ENCODE measurements at regions not wholly inside any gene's neighbourhood (a gene's known extent, or its start where the extent isn't known, plus 50 kb on each side); places are given as distances from the start of the nearest gene placed in this dataset.

GRCh38 chr12:111251058-111251730 lies 117.7 kb downstream of the PHETA1 start:
- ChIA-PET POLR2A (ENCODE audit: partially characterized antibody) (no interaction called here), CTCF (ENCODE audit: partially characterized antibody) (interaction anchor here (0.6 to 1.3 kb wide), 4 partner anchors 17 to 355 kb away, joined by 3 to 5 read pairs (median 4); no protein-coding TSS in a partner anchor)
- Histone ChIP-seq H3K56ac (replicated peaks; ENCODE audit: insufficient read length, low read depth, low read length) (no peak overlapping the region), H2BK15ac (ENCODE audit: low read length) (no peak overlapping the region), H3K36me3 (ENCODE audit: control insufficient read depth in 2 of 4, insufficient read depth in 4 of 4, low read length in 3 of 4) (no peaks in the 10 kb centered on the region), H3K14ac (ENCODE audit: insufficient read length) (no peak overlapping the region), H3K79me2 (ENCODE audit: control insufficient read depth in 1 of 2, insufficient read depth in 2 of 2, low read length in 2 of 2) (no peaks in the 10 kb centered on the region), H3K18ac (ENCODE audit: extremely low read depth, low read length) (no peak overlapping the region), H2BK12ac (ENCODE audit: low read depth, low read length) (no peak overlapping the region), H4K20me1 (replicated peaks in 1 of 2; ENCODE audit: control insufficient read depth in 1 of 2, insufficient read depth in 2 of 2, low read length in 2 of 2) (peaks cover 0 to 1% of the 10 kb centered on the region in 2 experiments), H2AK5ac (ENCODE audit: low read depth, low read length) (no peak overlapping the region), H3K9me3 (ENCODE audit: insufficient read depth in 2 of 2, low read depth in 1 of 2, low read length in 1 of 2) (no peaks in the 10 kb centered on the region), H3K23ac (ENCODE audit: insufficient read length) (no peak overlapping the region), H3K23me2 (ENCODE audit: low read depth, low read length) (no peaks in the 10 kb centered on the region), H3K4me3 (ENCODE audit: extremely low read depth in 1 of 4, insufficient read depth in 2 of 4, low read depth in 3 of 4, low read length in 4 of 4) (no peak overlapping the region), H2BK20ac (ENCODE audit: low read length) (no peak overlapping the region), H4K5ac (ENCODE audit: insufficient read length, low read depth, low read length) (no peak overlapping the region), H3K27me3 (replicated peaks in 1 of 4; ENCODE audit: control insufficient read depth in 3 of 4, extremely low read depth in 1 of 4, insufficient read depth in 3 of 4, low read length in 3 of 4) (no peaks in the 10 kb centered on the region), H2BK5ac (ENCODE audit: low read depth, low read length) (no peak overlapping the region), H3K4me2 (ENCODE audit: insufficient read depth in 1 of 2, low read depth in 2 of 2, low read length in 2 of 2) (no peak overlapping the region), H3K27ac (ENCODE audit: low read depth, low read length) (no peak overlapping the region), H3K9ac (replicated peaks in 1 of 4; ENCODE audit: extremely low read depth in 1 of 4, low read depth in 3 of 4, low read length in 3 of 4) (no peak overlapping the region), H4K8ac (ENCODE audit: extremely low read depth, insufficient read depth, low read length) (no peak overlapping the region), H4K91ac (replicated peaks; ENCODE audit: insufficient read length, low read length) (no peak overlapping the region), H2AFZ (ENCODE audit: low read length) (no peak overlapping the region), H3K4me1 (replicated peaks in 1 of 4; ENCODE audit: control insufficient read depth in 3 of 4, insufficient read depth in 4 of 4, low read length in 3 of 4) (peaks cover 0 to 5% (median 2%) of the 10 kb centered on the region in 4 experiments; a peak in 4 of 7 replicates), H3K79me1 (ENCODE audit: low read depth, low read length) (no peaks in the 10 kb centered on the region), H3K4ac (replicated peaks; ENCODE audit: insufficient read length, low read depth, low read length) (no peak overlapping the region), H2BK120ac (replicated peaks; ENCODE audit: low read depth, low read length) (no peak overlapping the region)
- DNase-seq (ENCODE audit: low read depth in 1 of 2, low spot score in 2 of 2) (no peak), FAIRE-seq (no peak)
- WGBS, 2 experiments (ENCODE audit: extremely low coverage in 1 of 2, insufficient coverage in 1 of 2, insufficient read length in 1 of 2, insufficient replicate concordance in 2 of 2, low coverage in 1 of 2, low lambda C conversion rate in 2 of 2, missing lambda C conversion rate in 1 of 2): 91% methylated on average over 14 of the region's 14 CpGs; no CpG with 5 or more reads in 1 of the 2 experiments
- TF ChIP-seq ATF2 (IDR thresholded peaks at IDR 0.05; ENCODE audit: low read length): no peak
- TF ChIP-seq EGR1 (IDR thresholded peaks at IDR 0.05; ENCODE audit: borderline replicate concordance, low read depth, low read length): no peak
- no peak for TF ChIP-seq SIX5 (IDR thresholded peaks at IDR 0.05; ENCODE audit: low read depth, low read length)
- no peak for TF ChIP-seq CTBP2 (IDR thresholded peaks at IDR 0.05; ENCODE audit: borderline replicate concordance, insufficient read depth, insufficient read length, low read length)
- TF ChIP-seq RFX5 (IDR thresholded peaks at IDR 0.05; ENCODE audit: borderline replicate concordance, low read depth, low read length): no peak
- no peak for TF ChIP-seq NRF1 (IDR thresholded peaks at IDR 0.05; ENCODE audit: low read depth, low read length)
- TF ChIP-seq RXRA (IDR thresholded peaks at IDR 0.05; ENCODE audit: insufficient read depth, low read depth, low read length): no peak
